HG03064 (cell line): ENCODE measurements at regions not wholly inside any gene's neighbourhood (a gene's known extent, or its start where the extent isn't known, plus 50 kb on each side); places are given as distances from the start of the nearest gene placed in this dataset.

ENCODE experiments used
- ATAC-seq: cut with Tn5 transposase; IDR thresholded peaks from one replicate; pipeline ENCODE4 v1.9.1; 2021; ENCODE audit warnings: low read depth; ENCODE audit not compliant: unreplicated experiment

DNA sequence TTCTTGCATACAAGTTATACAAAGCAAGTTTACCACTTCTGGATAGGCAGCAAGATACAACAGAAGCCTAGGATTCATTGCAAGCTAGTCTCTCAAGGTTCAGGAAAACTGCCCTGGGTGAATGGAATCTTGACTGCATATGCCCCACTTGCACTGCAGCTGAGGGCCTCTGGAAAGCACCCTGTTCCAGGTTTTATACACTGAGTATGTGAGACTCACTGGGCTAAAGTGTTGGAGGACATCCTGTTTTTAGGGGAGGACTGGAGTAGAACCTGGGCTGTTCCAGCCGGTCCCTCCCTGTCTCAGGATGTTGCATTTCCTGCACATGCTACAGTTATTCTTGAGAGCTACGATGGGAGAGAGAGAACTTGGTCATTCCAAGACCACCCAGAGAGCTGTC is 168.5 kb upstream of the NUDT6 start:
- no peak for ATAC-seq

DNA sequence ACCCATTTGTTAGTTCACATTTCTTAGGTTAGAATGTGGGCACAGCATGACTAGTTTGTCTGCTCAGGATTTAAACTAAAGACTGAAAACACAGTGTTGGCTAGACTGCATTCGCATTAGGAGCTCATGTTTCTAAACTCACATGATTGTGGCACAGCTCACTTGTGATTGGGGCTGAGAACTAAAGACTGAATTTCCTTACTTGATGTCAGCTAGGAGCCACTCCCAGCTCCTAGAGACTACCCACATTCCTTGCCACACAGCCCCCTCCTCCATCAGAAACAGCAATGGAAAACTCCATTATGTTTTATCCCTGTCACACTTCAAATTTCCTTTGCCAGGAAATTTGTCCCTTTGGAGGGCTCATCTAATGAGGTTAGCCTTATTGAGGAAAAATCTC is 170.2 kb upstream of the NUDT6 start:
- ATAC-seq: no peak

DNA sequence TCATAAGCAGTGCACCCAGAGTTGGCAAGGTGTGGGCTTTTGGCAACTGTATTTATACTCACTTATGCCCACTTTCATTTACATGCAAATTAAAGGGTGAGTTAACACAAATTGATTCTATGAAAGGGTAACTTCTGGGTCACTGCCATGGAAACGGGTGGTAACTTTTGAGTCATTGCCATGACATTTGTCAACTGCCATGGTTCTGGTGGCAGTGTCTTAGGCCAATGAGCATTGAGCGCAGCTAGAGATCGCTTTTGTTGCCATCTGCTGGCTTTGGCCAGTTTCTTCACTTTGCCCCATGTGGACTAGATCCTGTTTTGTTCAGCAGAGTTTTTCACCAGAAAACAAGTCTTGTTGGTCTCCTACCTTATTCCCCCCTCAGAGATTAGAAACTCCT is 170.8 kb upstream of the NUDT6 start:
- no peak for ATAC-seq

DNA sequence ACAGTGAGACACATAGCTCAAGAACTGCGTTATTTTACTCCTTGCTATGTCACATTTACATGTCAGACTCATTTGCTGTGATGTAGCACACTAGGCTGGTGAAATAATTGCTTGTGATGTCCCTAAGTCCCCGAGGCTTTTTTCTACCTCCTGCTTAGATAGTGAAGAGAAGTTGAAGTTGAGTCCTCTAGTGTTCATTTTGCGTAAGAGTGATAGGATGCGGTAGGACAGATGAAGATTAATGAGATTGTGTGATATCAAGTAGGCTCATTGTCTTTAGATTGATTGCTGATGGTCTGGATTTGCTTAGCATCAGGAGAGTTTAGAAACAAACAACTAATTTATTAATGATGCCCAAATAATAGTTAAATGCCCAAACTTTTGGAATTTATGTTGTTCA is 173.6 kb upstream of the NUDT6 start:
- ATAC-seq: no peak

DNA sequence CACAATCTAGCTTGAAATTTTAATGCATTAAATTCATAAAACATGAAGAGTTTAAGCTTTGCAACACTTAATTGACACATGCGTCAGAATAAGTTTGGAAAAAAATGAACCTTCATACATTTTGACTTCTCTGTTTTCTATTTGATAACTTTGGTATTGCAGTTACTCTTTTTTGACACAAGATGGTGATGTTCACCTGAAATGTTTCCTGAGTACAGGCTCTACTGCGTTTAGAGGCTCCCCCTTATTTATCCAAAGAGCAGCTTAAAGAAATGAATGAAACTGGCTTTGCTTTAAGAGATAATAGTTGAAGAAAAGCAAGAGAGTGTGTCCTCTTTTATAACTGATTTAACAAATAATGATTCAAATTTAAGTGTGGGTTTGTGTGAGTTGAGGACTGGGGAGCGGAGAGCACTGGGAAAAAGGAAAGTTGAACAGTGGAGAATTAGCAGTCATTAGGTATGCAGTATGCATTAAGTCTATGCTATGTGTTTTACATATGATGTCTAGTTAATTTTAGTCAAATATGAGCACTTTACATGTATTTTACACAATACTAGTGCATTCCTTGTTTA is 180.6 kb upstream of the NUDT6 start:
- ATAC-seq: no peak

DNA sequence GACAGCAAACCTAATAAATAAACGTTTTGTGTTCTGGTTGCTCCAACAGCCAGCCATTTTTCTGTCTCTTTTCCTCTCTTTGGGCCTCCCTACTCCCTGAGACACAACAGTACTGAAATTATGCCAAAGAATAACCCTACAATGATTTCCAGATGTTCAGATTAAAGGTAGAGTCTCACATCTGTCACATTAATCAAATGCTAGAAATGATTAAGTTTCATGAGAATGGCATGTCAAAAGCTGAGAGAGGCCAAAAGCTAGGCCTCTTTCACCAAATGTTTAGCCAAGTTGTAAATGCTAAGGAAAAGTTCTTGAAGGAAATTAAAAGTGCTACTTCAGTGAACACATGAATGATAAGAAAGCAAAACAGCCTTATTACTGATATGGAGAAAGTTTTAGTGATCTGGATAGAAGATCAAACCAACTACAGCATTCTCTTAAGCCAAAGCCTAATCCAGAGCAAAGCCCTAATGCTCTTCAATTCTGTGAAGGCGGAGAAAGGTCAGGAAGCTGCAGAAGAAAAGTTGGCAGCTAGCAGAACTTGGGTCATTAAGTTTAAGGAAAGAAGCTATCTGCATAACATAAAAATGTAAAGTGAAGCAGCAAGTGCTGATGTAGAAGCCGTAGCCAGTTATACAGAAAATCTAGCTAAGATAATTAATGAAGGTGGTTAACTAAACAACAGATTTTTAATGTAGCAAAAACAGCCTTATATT is 182.1 kb upstream of the NUDT6 start:
- no peak for ATAC-seq

DNA sequence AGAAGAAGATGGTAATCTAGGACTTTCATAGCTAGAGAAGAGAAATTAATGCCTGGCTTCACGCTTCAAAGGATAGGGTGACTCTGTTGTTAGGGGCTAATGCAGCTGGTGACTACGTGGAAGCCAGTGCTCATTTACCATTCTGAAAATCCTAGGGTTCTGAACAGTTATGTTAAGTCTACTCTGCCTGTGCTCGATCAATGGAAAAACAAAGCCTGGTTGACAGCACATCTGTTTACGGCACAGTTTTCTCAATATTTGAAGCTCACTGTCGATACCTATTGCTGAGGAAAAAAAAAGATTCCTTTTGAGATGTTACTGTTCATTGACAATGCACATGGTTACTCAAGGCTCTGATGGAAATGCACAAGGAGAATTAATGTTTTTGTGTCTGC is 182.6 kb upstream of the NUDT6 start:
- no peak for ATAC-seq

DNA sequence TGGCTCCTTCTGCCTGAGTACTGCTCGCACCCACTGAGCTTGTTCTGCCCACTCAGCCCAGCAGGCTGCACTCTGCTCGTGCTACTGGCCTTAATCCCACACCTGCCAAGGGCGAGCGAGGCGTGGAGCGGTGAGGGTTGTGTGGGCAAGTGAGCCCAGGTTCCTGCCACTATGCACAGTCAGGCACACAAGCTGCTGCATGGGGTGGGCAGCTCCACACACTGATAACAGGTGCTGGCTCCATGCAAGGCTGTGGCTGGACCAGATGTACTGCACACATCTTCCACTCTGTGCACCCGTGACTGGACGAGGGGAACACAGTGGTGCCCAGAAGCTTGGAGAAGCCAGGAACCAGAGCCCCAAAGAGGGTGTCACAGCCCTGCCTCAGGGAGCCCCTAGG is 184.3 kb upstream of the NUDT6 start:
- no peak for ATAC-seq

DNA sequence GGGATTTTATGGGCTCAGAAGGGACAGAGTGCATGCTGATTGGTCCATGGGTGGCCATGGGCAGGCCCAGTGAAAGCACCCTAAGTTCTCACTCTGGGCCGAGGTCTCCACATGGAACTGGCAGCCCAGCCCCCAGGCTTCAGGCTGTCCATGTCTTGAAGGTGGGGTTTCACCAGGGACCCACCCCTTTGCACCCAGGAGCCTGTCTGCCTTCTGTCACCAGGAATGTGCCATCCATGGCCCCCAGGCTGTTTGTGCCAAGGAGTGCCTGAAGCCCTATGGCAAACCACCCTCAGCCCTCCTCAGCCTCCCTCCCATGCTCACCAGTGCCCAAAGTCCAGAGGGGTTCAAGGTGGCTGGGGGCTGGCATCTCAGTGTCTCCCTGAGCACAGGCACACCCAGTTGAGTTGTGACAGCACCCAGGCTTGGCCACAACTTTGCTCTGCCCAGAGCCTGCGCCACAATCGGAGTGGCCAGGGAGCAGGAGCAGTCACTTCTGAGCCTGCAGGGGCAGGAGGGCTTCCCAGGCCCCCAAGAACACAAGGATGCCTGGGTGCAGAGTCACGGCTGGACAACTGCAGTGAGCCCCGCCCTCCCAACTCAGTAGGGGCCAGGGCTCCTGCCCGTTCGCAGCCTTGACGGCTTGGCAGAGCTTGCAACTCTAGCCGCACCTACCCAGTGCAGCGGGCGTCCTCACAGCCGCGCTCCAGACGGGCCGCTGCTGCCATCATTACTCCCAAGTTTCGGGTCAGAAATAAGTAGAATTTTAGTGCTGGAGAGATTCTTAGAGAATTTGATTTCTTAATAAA is 185.3 kb upstream of the NUDT6 start:
- no peak for ATAC-seq

DNA sequence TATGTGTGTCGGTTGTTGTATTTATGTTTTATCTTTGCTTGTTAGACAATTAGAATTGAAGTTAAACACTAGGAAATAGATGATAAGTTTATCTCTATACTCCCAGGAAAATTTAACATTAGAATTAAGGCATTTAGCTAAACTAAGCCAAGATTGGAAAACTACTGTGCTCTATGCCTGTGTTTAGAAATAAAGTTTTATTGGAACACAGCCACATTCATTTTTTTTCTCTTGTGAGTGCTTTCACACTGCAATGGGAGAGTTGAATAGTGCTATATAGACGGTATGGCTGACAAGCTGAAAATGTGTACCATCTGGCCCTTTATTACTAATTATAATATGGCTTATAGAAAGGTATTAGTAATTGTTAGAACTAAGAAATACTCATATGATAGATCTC is 186.7 kb upstream of the NUDT6 start:
- no peak for ATAC-seq

DNA sequence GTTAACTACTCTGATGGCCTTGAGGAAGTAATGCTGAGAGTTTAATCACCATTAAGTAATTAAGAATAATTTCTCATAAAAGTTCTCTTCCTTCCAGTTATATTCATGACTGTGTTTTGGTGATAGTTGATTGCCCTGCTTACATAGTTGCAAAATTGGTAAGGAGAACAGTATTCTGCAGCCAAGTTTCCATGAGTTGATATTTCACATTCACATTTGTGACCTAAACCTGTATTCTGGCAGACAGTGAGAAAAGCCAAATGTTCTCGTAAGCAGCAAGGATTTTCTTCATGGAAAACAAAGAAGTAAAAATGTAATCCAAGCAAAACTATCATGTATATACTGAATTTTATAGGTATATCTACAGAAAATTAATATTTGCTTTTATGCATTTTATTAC is 187.8 kb upstream of the NUDT6 start:
- ATAC-seq: no peak

DNA sequence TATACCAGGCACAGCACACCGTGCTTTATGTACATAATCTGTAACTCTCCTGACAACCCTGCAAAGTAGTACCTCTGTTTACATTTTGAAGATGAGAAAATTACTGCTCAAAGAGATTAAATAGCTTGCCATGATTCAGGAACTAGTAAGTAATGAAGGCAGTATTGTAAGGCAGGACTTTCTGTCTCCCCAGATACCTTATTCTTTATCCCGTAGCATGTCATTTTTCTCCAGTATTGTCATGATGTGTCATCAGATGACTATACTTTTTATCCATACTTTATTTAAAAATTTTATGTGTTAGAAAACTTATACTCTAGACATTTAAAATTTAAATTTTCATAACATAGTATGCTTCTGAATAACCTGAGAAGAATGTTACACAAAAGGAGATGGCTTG is 188.3 kb upstream of the NUDT6 start:
- ATAC-seq: no peak

DNA sequence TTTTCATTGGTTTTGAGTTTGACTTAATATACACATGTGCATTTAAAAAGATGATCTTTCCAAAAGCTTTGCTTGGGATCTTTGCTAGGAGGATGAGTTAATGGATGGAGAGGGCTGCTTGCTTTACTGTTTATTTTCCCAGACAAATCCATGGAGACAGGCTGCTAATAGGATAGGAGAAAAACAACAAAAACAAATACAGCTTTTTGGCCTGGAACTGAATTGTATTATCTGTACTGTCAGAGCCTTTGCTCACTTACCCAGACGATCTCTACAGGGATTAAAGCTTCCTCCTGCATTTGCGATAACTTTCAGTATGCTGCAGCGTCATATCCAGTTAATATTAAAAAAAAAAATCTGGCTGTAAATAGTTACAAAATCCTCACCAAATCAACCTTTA is 190.8 kb upstream of the NUDT6 start:
- no peak for ATAC-seq

DNA sequence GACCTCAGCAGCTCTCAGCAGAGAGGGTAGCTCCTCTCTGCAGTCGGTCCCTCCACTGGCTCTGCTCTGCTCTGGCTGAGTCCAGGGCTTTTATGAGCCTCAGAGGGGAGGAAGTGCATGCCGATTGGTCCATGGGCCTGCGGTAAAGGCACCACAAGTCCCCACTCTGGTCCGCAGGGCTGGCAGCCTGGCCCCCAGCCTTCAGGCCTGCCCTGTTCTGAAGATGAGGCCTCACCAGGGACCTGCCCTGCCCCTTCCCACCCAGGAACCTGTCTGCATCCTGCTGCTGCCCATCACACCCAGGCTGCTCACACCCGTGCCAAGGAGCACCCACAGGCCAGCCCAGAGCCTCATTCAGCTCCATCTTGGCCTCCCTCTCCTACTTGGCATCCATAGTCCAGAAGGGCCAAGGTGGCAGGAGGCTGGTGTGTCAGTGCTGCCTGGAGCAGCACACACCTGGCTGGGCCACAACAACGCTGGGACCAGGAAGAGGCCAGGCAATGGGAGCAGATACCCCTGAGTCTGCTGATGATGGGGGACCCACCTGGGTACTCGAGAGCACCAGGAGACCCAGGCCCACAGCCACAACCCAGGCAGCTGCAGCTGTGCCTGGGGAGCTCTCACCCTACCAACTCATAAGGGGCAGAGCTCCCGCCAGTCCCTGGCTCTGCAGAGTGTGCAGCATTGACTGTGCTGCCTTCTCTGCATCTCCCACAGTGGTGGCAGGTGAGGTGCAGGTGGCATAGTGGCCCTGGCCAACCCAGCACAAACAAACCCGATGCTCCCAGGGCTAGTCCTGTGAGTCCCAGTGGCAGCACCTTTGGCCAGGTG is 191.9 kb upstream of the NUDT6 start:
- no peak for ATAC-seq

DNA sequence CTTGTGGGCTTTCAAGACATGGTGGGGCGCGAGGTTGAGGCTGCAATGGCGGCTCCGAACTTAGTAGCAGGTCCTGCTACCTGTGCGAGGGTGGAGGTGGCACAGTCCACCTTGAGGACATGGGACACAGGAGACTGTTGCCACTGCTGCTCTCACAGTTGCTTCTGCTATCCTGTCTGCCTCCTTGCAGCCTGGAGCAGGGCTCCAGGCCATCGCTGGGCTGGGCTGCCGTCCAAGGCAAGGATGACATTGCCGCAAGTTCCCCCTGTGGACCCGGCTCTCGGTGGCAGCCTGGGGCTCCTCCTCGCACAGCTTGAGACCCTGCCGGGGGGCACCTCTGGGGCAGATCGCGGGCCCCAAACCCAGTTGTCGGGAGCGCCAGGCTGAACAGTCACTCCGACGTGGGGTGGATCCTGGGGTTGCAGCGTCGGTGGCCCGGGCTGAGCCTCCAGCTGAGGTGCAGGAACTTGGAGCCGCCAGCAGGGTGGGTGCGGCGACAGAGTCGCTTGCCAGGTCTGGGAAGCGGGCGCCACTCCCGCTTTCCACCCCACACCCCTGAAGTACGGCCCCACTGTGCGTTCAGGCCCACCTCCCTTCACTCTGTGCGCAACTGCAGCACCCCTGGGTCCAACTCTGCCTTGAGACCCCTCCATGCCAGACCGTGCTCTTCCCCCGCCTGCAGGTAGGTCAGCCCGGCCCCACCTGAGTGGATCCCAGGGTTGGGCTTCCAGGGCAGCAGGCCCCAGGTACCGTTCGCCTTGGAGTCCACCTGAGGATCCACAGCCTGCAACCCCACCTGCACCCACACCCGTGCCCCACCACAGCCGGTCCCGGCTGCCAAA is 192.7 kb upstream of the NUDT6 start:
- no peak for ATAC-seq

DNA sequence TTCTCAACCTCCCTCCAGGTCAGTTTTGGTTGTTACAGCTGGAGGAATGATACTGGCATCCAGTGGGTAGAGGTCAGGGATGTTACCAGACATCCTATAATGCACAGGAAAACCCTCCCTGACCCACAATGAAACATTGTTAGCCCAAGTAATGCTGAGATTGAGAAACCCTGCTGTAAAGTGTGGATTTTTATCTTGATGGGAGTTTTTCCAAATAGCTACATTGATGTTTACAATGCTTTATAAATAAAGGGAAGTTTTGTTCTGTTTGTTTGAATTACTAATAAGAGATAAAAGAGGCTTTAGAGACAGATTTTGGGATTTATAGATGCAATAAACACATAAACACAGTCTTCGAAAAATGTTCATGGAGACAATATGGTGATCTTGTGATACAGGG is 194.0 kb upstream of the NUDT6 start:
- ATAC-seq: no peak

DNA sequence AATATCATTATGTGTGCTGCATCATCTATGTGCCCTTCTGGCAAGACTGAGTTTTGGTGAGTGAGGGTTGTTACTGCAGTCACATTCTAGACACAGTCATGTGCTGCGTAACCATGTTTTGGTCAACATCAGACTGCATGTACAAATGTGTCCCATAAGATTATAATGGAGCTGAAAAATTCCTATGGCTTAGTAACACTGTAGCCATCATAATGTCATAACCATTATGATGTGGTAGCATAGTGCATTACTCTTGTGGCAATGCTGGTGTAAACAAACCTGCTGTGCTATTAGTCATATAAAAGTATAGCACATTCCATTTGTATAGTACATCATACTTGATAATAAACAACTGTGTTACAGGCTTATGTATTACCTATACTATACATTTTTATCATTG is 198.1 kb upstream of the NUDT6 start:
- no peak for ATAC-seq

DNA sequence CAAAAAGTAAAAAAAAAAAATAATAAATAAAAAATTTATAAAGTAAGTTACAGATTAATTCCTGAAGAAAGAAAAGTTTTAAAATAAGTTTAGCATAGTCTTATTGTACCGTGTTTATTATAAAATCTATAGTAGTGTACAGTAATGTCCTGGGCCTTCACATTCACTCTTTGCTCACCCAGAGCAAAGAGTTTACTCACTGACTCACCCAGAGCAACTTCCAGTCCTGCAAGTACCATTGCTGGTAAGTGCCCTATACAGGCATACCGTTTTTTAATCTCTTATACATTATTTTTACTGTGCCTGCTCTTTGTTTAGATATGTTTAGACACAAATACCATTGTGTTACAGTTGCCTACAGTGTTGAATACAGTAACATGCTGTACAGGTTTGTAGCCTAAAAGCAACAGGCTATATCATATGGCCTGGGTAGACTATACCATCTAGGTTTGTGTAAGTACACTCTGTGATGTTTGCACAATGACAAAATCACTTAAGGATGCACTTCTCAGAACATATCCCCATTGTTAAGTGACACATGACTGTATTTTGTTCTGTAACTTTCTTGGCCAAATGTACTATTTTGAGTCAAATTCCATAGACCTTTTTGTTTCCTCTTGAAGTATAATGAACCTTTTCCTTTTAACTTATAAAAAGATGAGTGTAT is 199.0 kb upstream of the NUDT6 start:
- no peak for ATAC-seq

DNA sequence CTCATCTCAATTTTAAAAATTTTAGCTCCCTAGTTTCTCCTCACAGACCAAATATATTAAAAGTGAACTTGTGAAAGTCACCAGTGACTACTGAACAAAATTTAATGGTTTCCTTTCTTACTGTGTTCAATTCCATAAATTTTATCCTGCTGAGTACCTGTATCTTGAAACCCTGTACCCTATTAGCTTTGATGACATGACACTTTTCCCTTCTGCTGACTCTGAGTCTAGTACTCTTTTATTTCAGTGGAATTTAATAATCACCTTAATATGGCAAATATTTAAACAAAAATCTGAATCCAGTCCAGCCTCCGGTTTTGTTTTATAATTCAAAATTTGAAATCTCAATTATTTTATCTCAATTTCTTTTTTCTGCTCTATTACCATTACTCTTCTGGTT is 203.1 kb upstream of the NUDT6 start:
- no peak for ATAC-seq

DNA sequence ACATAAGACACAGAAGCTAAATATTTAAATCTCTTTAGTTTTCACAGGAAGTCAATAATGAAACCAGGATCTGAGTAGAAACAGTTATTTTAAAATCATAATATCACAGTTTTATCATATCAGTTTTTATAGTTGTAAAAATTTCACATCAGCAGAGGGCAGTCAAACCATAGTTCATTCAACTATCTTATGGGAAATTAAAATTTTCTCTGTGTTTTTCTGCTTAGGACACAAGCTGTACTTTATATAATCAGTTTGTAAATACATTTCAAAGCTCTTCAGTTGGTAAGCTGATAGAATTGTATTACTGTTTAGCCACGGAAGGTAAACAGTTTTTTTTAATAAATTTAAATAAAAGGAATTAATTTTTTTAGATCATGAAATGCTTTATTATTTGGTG is 204.8 kb upstream of the NUDT6 start:
- no peak for ATAC-seq
